ENCODE measurements at regions not wholly inside any gene's neighbourhood (a gene's known extent, or its start where the extent isn't known, plus 50 kb on each side); places are given as distances from the start of the nearest gene placed in this dataset.

DNA sequence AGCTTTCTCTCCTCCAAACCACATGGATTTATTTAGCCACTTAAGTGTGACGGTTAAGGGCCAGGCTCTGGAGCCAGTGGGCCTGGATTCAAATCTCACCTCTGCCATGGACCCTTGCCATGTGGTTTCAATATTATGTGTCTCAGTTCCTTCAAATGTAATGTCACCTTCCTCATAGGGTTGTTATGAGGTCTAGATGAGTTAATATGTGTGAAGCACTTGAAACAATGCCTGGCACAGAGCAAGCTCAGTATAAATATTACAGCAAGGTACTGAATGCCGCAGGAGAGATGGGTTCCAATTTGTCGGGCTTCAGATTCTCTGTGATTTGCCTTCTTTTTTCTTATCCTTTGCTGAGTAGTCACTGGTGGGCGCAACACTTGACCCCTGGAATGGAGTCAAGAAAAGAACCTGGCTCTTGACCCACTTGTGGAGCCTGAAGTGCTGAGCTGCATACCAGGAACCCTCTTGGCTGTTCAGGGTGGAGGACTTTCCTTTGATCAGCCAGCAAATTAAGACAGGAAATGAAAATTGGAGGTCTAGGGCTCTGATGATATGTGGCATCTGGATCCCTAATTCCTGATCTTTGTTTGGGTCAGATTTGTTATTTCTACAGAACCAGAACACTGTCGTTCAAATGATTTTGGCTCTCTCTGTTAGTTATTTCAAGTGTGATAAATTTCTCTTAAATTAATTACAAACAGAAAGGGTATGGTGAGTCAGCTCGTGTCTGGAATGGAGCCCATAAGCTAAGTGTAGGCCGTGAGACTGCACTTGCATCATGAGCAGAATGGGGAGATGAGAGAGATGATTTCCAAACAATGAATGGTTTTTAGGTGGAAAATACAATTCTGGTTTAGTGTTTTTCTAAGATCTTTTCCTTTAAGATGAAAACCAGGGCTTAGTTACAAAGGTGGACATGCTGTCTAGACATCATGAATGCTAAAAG lies 293.0 kb downstream of the KCNS3 start:
- in situ Hi-C loops (cut with MboI; ENCODE audit: low pct_unique_long_range_greater_than_20kb in 2 of 9, low sequenced_read_pairs in 9 of 9, unreplicated experiment in 9 of 9) = loop anchor here in 3 of 9 experiments (25.0 kb wide), 1 partner anchor 309 kb away; no protein-coding TSS in a partner anchor
- H3K4me3 ChIP-seq = no peak overlapping the region
- no peak overlapping the region for H3K27ac ChIP-seq
- ATAC-seq (replicated peaks in 6 of 8) = peak in 2 of 8 experiments; percentile 21 to 48
- H3K4me1 ChIP-seq (replicated peaks in 1 of 2) = no peaks in the 10 kb centered on the region
- WGBS, 10 experiments = 0 to 86% (median 69%) methylated on average over 1 to 6 of the region's 7 CpGs

- Histone ChIP-seq H3K4me1 (replicated peaks in 1 of 2) (no peaks in the 10 kb centered on the region), H3K27ac (no peak overlapping the region), H3K4me3 (no peak overlapping the region)
- ATAC-seq (replicated peaks in 6 of 8) = no peak
- in situ Hi-C loops (cut with MboI; ENCODE audit: low pct_unique_long_range_greater_than_20kb in 2 of 9, low sequenced_read_pairs in 9 of 9, unreplicated experiment in 9 of 9) = loop anchor here in 3 of 9 experiments (25.0 kb wide), 1 partner anchor 308 kb away; no protein-coding TSS in a partner anchor
- WGBS, 10 experiments = 17 to 100% (median 40%) methylated on average over 1 of the region's 1 CpG; no CpG with 5 or more reads in 5 of the 10 experiments
Measured at GRCh38 chr2:18170642-18171041, 292.2 kb downstream of the KCNS3 start.

GRCh38 chr2:18169893-18170175 lies 291.4 kb downstream of the KCNS3 start:
- in situ Hi-C loops (cut with MboI; ENCODE audit: low pct_unique_long_range_greater_than_20kb in 2 of 9, low sequenced_read_pairs in 9 of 9, unreplicated experiment in 9 of 9) = loop anchor here in 3 of 9 experiments (25.0 kb wide), 1 partner anchor 308 kb away; no protein-coding TSS in a partner anchor
- Histone ChIP-seq H3K4me3 (no peak overlapping the region), H3K4me1 (replicated peaks in 1 of 2) (no peaks in the 10 kb centered on the region), H3K27ac (no peak overlapping the region)
- ATAC-seq (replicated peaks in 6 of 8) = no peak
- WGBS, 10 experiments = 60 to 100% (median 93%) methylated on average over 1 of the region's 1 CpG; no CpG with 5 or more reads in 4 of the 10 experiments

- in situ Hi-C loops (cut with MboI; ENCODE audit: low pct_unique_long_range_greater_than_20kb in 2 of 9, low sequenced_read_pairs in 9 of 9, unreplicated experiment in 9 of 9) = loop anchor here in 3 of 9 experiments (25.0 kb wide), 1 partner anchor 307 kb away; no protein-coding TSS in a partner anchor
- ATAC-seq (replicated peaks in 6 of 8) = peak in 2 of 8 experiments; percentile 41 to 66
- WGBS, 10 experiments = 71 to 100% (median 88%) methylated on average over 1 to 4 of the region's 5 CpGs; no CpG with 5 or more reads in 1 of the 10 experiments
- no peak overlapping the region for H3K4me3 ChIP-seq
- H3K27ac ChIP-seq = no peak overlapping the region
- H3K4me1 ChIP-seq (replicated peaks in 1 of 2) = no peaks in the 10 kb centered on the region
Measured at GRCh38 chr2:18169121-18169892, 290.8 kb downstream of the KCNS3 start.

GRCh38 chr2:18167871-18168270 lies 289.4 kb downstream of the KCNS3 start:
- Histone ChIP-seq H3K4me1 (replicated peaks in 1 of 2) (no peaks in the 10 kb centered on the region), H3K4me3 (no peak overlapping the region), H3K27ac (no peak overlapping the region)
- ATAC-seq (replicated peaks in 6 of 8) = no peak
- in situ Hi-C loops (cut with MboI; ENCODE audit: low pct_unique_long_range_greater_than_20kb in 2 of 9, low sequenced_read_pairs in 9 of 9, unreplicated experiment in 9 of 9) = loop anchor here in 3 of 9 experiments (25.0 kb wide), 1 partner anchor 306 kb away; no protein-coding TSS in a partner anchor
- WGBS, 10 experiments = 14 to 100% (median 79%) methylated on average over 1 to 5 of the region's 8 CpGs; no CpG with 5 or more reads in 3 of the 10 experiments

GRCh38 chr2:18161681-18162080 lies 283.2 kb downstream of the KCNS3 start:
- no peak overlapping the region for H3K27ac ChIP-seq
- ATAC-seq (replicated peaks in 6 of 8) = no peak
- no peak overlapping the region for H3K4me3 ChIP-seq
- in situ Hi-C loops (cut with MboI; ENCODE audit: low pct_unique_long_range_greater_than_20kb in 2 of 9, low sequenced_read_pairs in 9 of 9, unreplicated experiment in 9 of 9) = loop anchor here in 3 of 9 experiments (25.0 kb wide), 1 partner anchor 299 kb away; no protein-coding TSS in a partner anchor
- WGBS, 10 experiments = 27 to 100% (median 87%) methylated on average over 1 to 5 of the region's 5 CpGs
- no peaks in the 10 kb centered on the region for H3K4me1 ChIP-seq (replicated peaks in 1 of 2)

DNA sequence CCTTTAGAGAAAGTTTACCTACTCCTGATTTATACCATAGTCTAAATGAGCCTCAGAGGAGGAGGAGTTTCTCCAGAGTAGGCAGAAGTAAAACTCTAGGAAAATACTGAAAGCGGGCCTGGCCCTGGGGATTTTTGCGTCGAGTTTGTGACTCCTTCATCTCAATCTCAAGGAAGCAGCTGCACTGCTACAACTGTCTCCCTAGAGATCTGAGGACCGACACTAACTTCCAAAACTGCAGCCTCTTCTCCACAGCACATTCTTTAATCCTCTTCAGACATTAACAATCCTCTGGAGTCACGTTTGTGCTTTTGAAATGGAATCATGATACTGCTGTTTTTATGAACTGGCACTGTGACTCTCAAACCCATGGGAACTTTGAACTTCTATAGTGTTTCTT lies 281.4 kb downstream of the KCNS3 start:
- in situ Hi-C loops (cut with MboI; ENCODE audit: low pct_unique_long_range_greater_than_20kb in 2 of 9, low sequenced_read_pairs in 9 of 9, unreplicated experiment in 9 of 9) = loop anchor here in 3 of 9 experiments (25.0 kb wide), 1 partner anchor 298 kb away; no protein-coding TSS in a partner anchor
- Histone ChIP-seq H3K27ac (no peak overlapping the region), H3K4me3 (no peak overlapping the region), H3K4me1 (replicated peaks in 1 of 2) (no peaks in the 10 kb centered on the region)
- WGBS, 10 experiments = 0 to 93% (median 67%) methylated on average over 1 to 5 of the region's 5 CpGs; no CpG with 5 or more reads in 2 of the 10 experiments
- no peak for ATAC-seq (replicated peaks in 6 of 8)

GRCh38 chr2:18156421-18156820 lies 278.0 kb downstream of the KCNS3 start:
- no peaks in the 10 kb centered on the region for H3K4me1 ChIP-seq (replicated peaks in 1 of 2)
- no peak overlapping the region for H3K4me3 ChIP-seq
- in situ Hi-C loops (cut with MboI; ENCODE audit: low pct_unique_long_range_greater_than_20kb in 2 of 9, low sequenced_read_pairs in 9 of 9, unreplicated experiment in 9 of 9) = loop anchor here in 3 of 9 experiments (25.0 kb wide), 1 partner anchor 294 kb away; no protein-coding TSS in a partner anchor
- WGBS, 10 experiments = 0 to 100% (median 79%) methylated on average over 1 to 2 of the region's 2 CpGs; no CpG with 5 or more reads in 3 of the 10 experiments
- ATAC-seq (replicated peaks in 6 of 8) = no peak
- no peak overlapping the region for H3K27ac ChIP-seq

GRCh38 chr2:18156002-18156401 lies 277.5 kb downstream of the KCNS3 start:
- Histone ChIP-seq H3K4me3 (no peak overlapping the region), H3K27ac (no peak overlapping the region), H3K4me1 (replicated peaks in 1 of 2) (no peaks in the 10 kb centered on the region)
- in situ Hi-C loops (cut with MboI; ENCODE audit: low pct_unique_long_range_greater_than_20kb in 2 of 9, low sequenced_read_pairs in 9 of 9, unreplicated experiment in 9 of 9) = loop anchor here in 3 of 9 experiments (25.0 kb wide), 1 partner anchor 294 kb away; no protein-coding TSS in a partner anchor
- no peak for ATAC-seq (replicated peaks in 6 of 8)
- WGBS, 10 experiments = 0 to 70% (median 37%) methylated on average over 1 to 2 of the region's 2 CpGs; no CpG with 5 or more reads in 3 of the 10 experiments

- ATAC-seq (replicated peaks in 6 of 8) = peak in 2 of 8 experiments; percentile 52 to 69
- Histone ChIP-seq H3K27ac (no peak overlapping the region), H3K4me1 (replicated peaks in 1 of 2) (no peaks in the 10 kb centered on the region), H3K4me3 (no peak overlapping the region)
- in situ Hi-C loops (cut with MboI; ENCODE audit: low pct_unique_long_range_greater_than_20kb in 2 of 9, low sequenced_read_pairs in 9 of 9, unreplicated experiment in 9 of 9) = loop anchor here in 3 of 9 experiments (25.0 kb wide), 1 partner anchor 293 kb away; no protein-coding TSS in a partner anchor
Measured at GRCh38 chr2:18154812-18155211, 276.3 kb downstream of the KCNS3 start.

GRCh38 chr2:18154259-18154658 lies 275.8 kb downstream of the KCNS3 start:
- no peak for ATAC-seq (replicated peaks in 6 of 8)
- no peak overlapping the region for H3K4me3 ChIP-seq
- H3K4me1 ChIP-seq (replicated peaks in 1 of 2) = no peaks in the 10 kb centered on the region
- in situ Hi-C loops (cut with MboI; ENCODE audit: low pct_unique_long_range_greater_than_20kb in 2 of 9, low sequenced_read_pairs in 9 of 9, unreplicated experiment in 9 of 9) = loop anchor here in 3 of 9 experiments (25.0 kb wide), 1 partner anchor 292 kb away; no protein-coding TSS in a partner anchor
- 50 to 100% (median 90%) methylated on average over 1 to 3 of the region's 3 CpGs; no CpG with 5 or more reads in 5 of the 10 experiments for WGBS, 10 experiments
- H3K27ac ChIP-seq = no peak overlapping the region

- Histone ChIP-seq H3K27ac (no peak overlapping the region), H3K4me3 (no peak overlapping the region), H3K4me1 (replicated peaks in 1 of 2) (no peaks in the 10 kb centered on the region)
- ATAC-seq (replicated peaks in 6 of 8) = no peak
- WGBS, 10 experiments = 0 to 71% (median 30%) methylated on average over 1 of the region's 1 CpG; no CpG with 5 or more reads in 6 of the 10 experiments
- in situ Hi-C loops (cut with MboI; ENCODE audit: low pct_unique_long_range_greater_than_20kb in 2 of 9, low sequenced_read_pairs in 9 of 9, unreplicated experiment in 9 of 9) = loop anchor here in 3 of 9 experiments (25.0 kb wide), 1 partner anchor 291 kb away; no protein-coding TSS in a partner anchor
Measured at GRCh38 chr2:18153741-18154140, 275.3 kb downstream of the KCNS3 start.
